ENCODE measurements at regions not wholly inside any gene's neighbourhood (a gene's known extent, or its start where the extent isn't known, plus 50 kb on each side); places are given as distances from the start of the nearest gene placed in this dataset.

- no peak overlapping the region for H3K27ac ChIP-seq
- TF ChIP-seq CTCF (conservative IDR thresholded peaks at IDR 0.05) (no peak), ZFX (IDR thresholded peaks at IDR 0.05) (no peak)
These were observed 359.8 kb downstream of the LTN1 start for GRCh38 chr21:28632755-28633408.

- no peak for TF ChIP-seq ZFX (IDR thresholded peaks at IDR 0.05)
- TF ChIP-seq CTCF (conservative IDR thresholded peaks at IDR 0.05): no peak
- no peak overlapping the region for H3K27ac ChIP-seq
These were observed 365.0 kb downstream of the LTN1 start for GRCh38 chr21:28627691-28628090.

GRCh38 chr21:28627261-28627660 lies 365.4 kb downstream of the LTN1 start:
- no peak overlapping the region for H3K27ac ChIP-seq
- no peak for TF ChIP-seq ZFX (IDR thresholded peaks at IDR 0.05)
- TF ChIP-seq CTCF (conservative IDR thresholded peaks at IDR 0.05): no peak

GRCh38 chr21:28624626-28625025 lies 368.1 kb downstream of the LTN1 start:
- no peak for TF ChIP-seq CTCF (conservative IDR thresholded peaks at IDR 0.05)
- no peak for TF ChIP-seq ZFX (IDR thresholded peaks at IDR 0.05)
- H3K27ac ChIP-seq: no peak overlapping the region

GRCh38 chr21:28617300-28617699 lies 375.4 kb downstream of the LTN1 start:
- TF ChIP-seq ZFX (IDR thresholded peaks at IDR 0.05) (no peak), CTCF (conservative IDR thresholded peaks at IDR 0.05) (no peak)
- no peak overlapping the region for H3K27ac ChIP-seq

- TF ChIP-seq CTCF (conservative IDR thresholded peaks at IDR 0.05): no peak
- no peak for TF ChIP-seq ZFX (IDR thresholded peaks at IDR 0.05)
These were observed 377.4 kb downstream of the LTN1 start for GRCh38 chr21:28615276-28615675.

GRCh38 chr21:28614791-28615190 lies 377.9 kb downstream of the LTN1 start:
- TF ChIP-seq ZFX (IDR thresholded peaks at IDR 0.05) (no peak), CTCF (conservative IDR thresholded peaks at IDR 0.05) (no peak)
- no peak overlapping the region for H3K27ac ChIP-seq

More at GRCh38 chr21:28615276-28615675, 377.4 kb downstream of the LTN1 start:
- H3K27ac ChIP-seq: no peak overlapping the region
